ENCODE measurements at regions not wholly inside any gene's neighbourhood (a gene's known extent, or its start where the extent isn't known, plus 50 kb on each side); places are given as distances from the start of the nearest gene placed in this dataset.

GRCh38 chr2:18724371-18725145 is 135.2 kb upstream of the NT5C1B start:
- ATAC-seq (ENCODE audit: poor library complexity): no peak
- no peaks in the 10 kb centered on the region for H3K9me3 Mint-ChIP-seq
- H3K27me3 Mint-ChIP-seq: no peaks in the 10 kb centered on the region
- Histone ChIP-seq H3K36me3 (ENCODE audit: insufficient read depth, low read length) (no peaks in the 10 kb centered on the region), H3K4me3 (ENCODE audit: low read length) (no peak overlapping the region), H3K9me3 (ENCODE audit: control insufficient read depth in 1 of 2, insufficient read depth in 1 of 2, low read length in 2 of 2) (no peaks in the 10 kb centered on the region), H3K27ac (ENCODE audit: low read depth in 1 of 2, low read length in 2 of 2) (no peak overlapping the region), H3K27me3 (ENCODE audit: control insufficient read depth in 1 of 2, insufficient read depth in 2 of 2, low read length in 2 of 2) (no peaks in the 10 kb centered on the region), H3K4me1 (ENCODE audit: insufficient read depth, low read length) (no peaks in the 10 kb centered on the region)
- ChIA-PET CTCF (no interaction called here), POLR2A (no interaction called here)
- no peaks in the 10 kb centered on the region for H3K4me1 Mint-ChIP-seq (ENCODE audit: low read depth)
- no peak for TF ChIP-seq CTCF (IDR thresholded peaks at IDR 0.05)
- intact Hi-C loops (cut with DNase I, micrococcal nuclease): no loop called here
- peaks cover 4% of the 10 kb centered on the region for H3K36me3 Mint-ChIP-seq (ENCODE audit: low read depth)
- DNase-seq: no peak
- H3K4me3 Mint-ChIP-seq: no peak overlapping the region
- H3K27ac Mint-ChIP-seq: no peak overlapping the region

GRCh38 chr2:18723219-18723618 is 133.8 kb upstream of the NT5C1B start:
- no peaks in the 10 kb centered on the region for H3K4me1 ChIP-seq (ENCODE audit: insufficient read depth, low read length)
- H3K27me3 Mint-ChIP-seq: no peaks in the 10 kb centered on the region
- no peak overlapping the region for H3K27ac Mint-ChIP-seq
- DNase-seq: no peak
- no peaks in the 10 kb centered on the region for H3K9me3 Mint-ChIP-seq
- H3K4me3 Mint-ChIP-seq: no peak overlapping the region
- no peaks in the 10 kb centered on the region for H3K27me3 ChIP-seq (ENCODE audit: control insufficient read depth in 1 of 2, insufficient read depth in 2 of 2, low read length in 2 of 2)
- TF ChIP-seq CTCF (IDR thresholded peaks at IDR 0.05): no peak
- ATAC-seq (ENCODE audit: poor library complexity): no peak
- no peak overlapping the region for H3K27ac ChIP-seq (ENCODE audit: low read depth in 1 of 2, low read length in 2 of 2)
- no peaks in the 10 kb centered on the region for H3K36me3 ChIP-seq (ENCODE audit: insufficient read depth, low read length)
- H3K9me3 ChIP-seq (ENCODE audit: control insufficient read depth in 1 of 2, insufficient read depth in 1 of 2, low read length in 2 of 2): no peaks in the 10 kb centered on the region
- intact Hi-C loops (cut with DNase I, micrococcal nuclease): no loop called here
- H3K4me3 ChIP-seq (ENCODE audit: low read length): no peak overlapping the region
- ChIA-PET POLR2A (no interaction called here), CTCF (no interaction called here)
- H3K36me3 Mint-ChIP-seq (ENCODE audit: low read depth): peaks cover 5% of the 10 kb centered on the region
- no peaks in the 10 kb centered on the region for H3K4me1 Mint-ChIP-seq (ENCODE audit: low read depth)

- ChIA-PET POLR2A (no interaction called here), CTCF (no interaction called here)
- Mint-ChIP-seq H3K9me3 (no peaks in the 10 kb centered on the region), H3K4me1 (ENCODE audit: low read depth) (no peaks in the 10 kb centered on the region), H3K27me3 (no peaks in the 10 kb centered on the region), H3K27ac (no peak overlapping the region), H3K36me3 (ENCODE audit: low read depth) (peaks cover 9% of the 10 kb centered on the region), H3K4me3 (no peak overlapping the region)
- H3K9me3 ChIP-seq (ENCODE audit: control insufficient read depth in 1 of 2, insufficient read depth in 1 of 2, low read length in 2 of 2): no peaks in the 10 kb centered on the region
- ATAC-seq (ENCODE audit: poor library complexity) (no peak), DNase-seq (no peak)
- H3K27ac ChIP-seq (ENCODE audit: low read depth in 1 of 2, low read length in 2 of 2): no peak overlapping the region
- H3K4me3 ChIP-seq (ENCODE audit: low read length): no peak overlapping the region
- no peak for TF ChIP-seq CTCF (IDR thresholded peaks at IDR 0.05)
- no peaks in the 10 kb centered on the region for H3K27me3 ChIP-seq (ENCODE audit: control insufficient read depth in 1 of 2, insufficient read depth in 2 of 2, low read length in 2 of 2)
- H3K4me1 ChIP-seq (ENCODE audit: insufficient read depth, low read length): no peaks in the 10 kb centered on the region
- intact Hi-C loops (cut with DNase I, micrococcal nuclease): no loop called here
- H3K36me3 ChIP-seq (ENCODE audit: insufficient read depth, low read length): no peaks in the 10 kb centered on the region
Measured at GRCh38 chr2:18722101-18722500, 132.7 kb upstream of the NT5C1B start.
